BLaER1 treated with 17β-estradiol and CSF1 and Interleukin-3, amounts not matched to agents 10 nM and 100 nM (cell line): ENCODE measurements at regions not wholly inside any gene's neighbourhood (a gene's known extent, or its start where the extent isn't known, plus 50 kb on each side); places are given as distances from the start of the nearest gene placed in this dataset.
"Not testable (repeated sequence)": the region's sequence is repeated elsewhere in the genome, so short reads cannot be mapped to it uniquely, and the experiment has no call there.

Experiments
- H3K27ac ChIP-seq, 11 experiments: shearing (Covaris generic); formaldehyde crosslinking; 2 replicates each; pipeline ENCODE4 v1.8.1; 2022
- H3K27me3 ChIP-seq, 11 experiments: shearing (Covaris generic); formaldehyde crosslinking; 2 replicates each; pipeline ENCODE4 v1.8.1; 2022
- H3K36me3 ChIP-seq, 11 experiments: shearing (Covaris generic); formaldehyde crosslinking; 2 replicates each; pipeline ENCODE4 v1.8.1; 2022
- H3K4me1 ChIP-seq, 10 experiments: shearing (Covaris generic); formaldehyde crosslinking; 2 replicates each; pipeline ENCODE4 v1.8.1; 2022
- H3K4me2 ChIP-seq, 11 experiments: shearing (Covaris generic); formaldehyde crosslinking; 2 replicates each; pipeline ENCODE4 v1.8.1; 2022
- H3K4me3 ChIP-seq, 10 experiments: shearing (Covaris generic); formaldehyde crosslinking; 2 replicates each; pipeline ENCODE4 v1.8.1; 2022
- H3K9ac ChIP-seq, 11 experiments: shearing (Covaris generic); formaldehyde crosslinking; 2 replicates each; pipeline ENCODE4 v1.8.1; 2022
- H3K9me3 ChIP-seq, 11 experiments: shearing (Covaris generic); formaldehyde crosslinking; replicated peaks in 1 of 11; 2 replicates each; pipeline ENCODE4 v1.8.1; 2022
- H4K20me1 ChIP-seq, 11 experiments: shearing (Covaris generic); formaldehyde crosslinking; 2 replicates each; pipeline ENCODE4 v1.8.1; 2022
- Cebpa-rat ChIP-seq, 11 experiments: shearing (Covaris generic); IDR thresholded peaks; 2 replicates each; pipeline ENCODE4 v1.8.1; 2022

DNA sequence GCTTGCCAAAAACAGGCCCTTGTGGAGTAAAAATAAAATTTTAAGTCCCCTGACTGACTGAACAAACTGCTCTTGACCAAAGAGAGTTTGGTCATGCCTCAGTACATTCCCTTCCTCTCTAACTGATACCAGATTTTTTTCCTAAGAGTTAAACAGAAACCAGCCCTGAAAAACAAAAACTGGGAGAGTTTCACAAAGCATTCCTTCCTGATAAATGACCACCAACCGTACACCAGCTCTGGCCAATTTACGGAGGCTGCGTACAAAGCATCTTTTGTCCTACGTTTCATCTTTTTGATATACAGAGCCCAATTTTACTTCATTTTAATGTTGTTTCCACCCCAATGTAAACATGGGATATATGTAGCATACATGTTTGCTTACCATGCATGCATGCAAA, 477.4 kb upstream of the HTR1E start:
- Histone ChIP-seq H3K4me2 (peak overlapping the region in 5 of 11 experiments; percentile 16 to 37 (median 29); a peak in 8 of 22 replicates), H3K4me1 (peaks cover 0 to 15% (median 3%) of the 10 kb centered on the region in 10 experiments; a peak in 7 of 20 replicates), H4K20me1 (no peaks in the 10 kb centered on the region), H3K9me3 (peaks cover 0 to 11% (median 0%) of the 10 kb centered on the region in 11 experiments; a peak in 6 of 22 replicates), H3K27me3 (no peaks in the 10 kb centered on the region), H3K27ac (no peak overlapping the region), H3K9ac (no peak overlapping the region), H3K36me3 (no peaks in the 10 kb centered on the region), H3K4me3 (no peak overlapping the region)
- no peak for TF ChIP-seq Cebpa-rat (IDR thresholded peaks at IDR 0.05)

- no peak for TF ChIP-seq Cebpa-rat (IDR thresholded peaks at IDR 0.05)
- Histone ChIP-seq H3K9ac (no peak overlapping the region), H3K36me3 (no peaks in the 10 kb centered on the region)
Observed at GRCh38 chr6:86456821-86457220, 480.5 kb upstream of the HTR1E start.

DNA sequence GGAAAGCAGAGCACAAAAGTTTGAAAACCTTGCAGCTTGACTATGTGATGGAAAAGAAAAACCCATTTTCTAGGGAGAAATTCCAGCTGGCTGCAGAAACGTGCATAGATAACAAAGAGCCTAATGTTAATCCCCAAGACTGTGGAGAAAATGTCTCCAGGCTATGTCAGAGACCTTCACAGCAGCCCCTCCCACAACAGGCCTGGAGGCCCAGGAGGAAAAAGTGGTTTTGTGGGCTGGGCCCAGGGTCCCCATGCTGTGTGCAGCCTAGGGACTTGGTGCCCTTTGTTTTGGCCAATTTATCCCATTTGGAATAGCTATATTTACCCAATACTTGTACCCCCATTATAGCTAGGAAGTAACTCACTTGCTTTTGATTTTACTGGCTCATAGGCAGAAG, 484.1 kb upstream of the HTR1E start:
- TF ChIP-seq Cebpa-rat (IDR thresholded peaks at IDR 0.05) = no peak
- H3K4me1 ChIP-seq = no peaks in the 10 kb centered on the region; a peak in 2 of 20 replicates
- no peak overlapping the region for H3K4me3 ChIP-seq
- H3K9me3 ChIP-seq = peaks cover 9 to 23% (median 20%) of the 10 kb centered on the region in 11 experiments; a peak in 19 of 22 replicates
- H4K20me1 ChIP-seq = no peaks in the 10 kb centered on the region
- H3K4me2 ChIP-seq = no peak overlapping the region
- no peaks in the 10 kb centered on the region for H3K36me3 ChIP-seq
- no peak overlapping the region for H3K27ac ChIP-seq
- H3K9ac ChIP-seq = no peak overlapping the region
- H3K27me3 ChIP-seq = no peaks in the 10 kb centered on the region

More at GRCh38 chr6:86456821-86457220, 480.5 kb upstream of the HTR1E start:
- no peaks in the 10 kb centered on the region for H4K20me1 ChIP-seq
- H3K9me3 ChIP-seq = peaks cover 9 to 29% (median 21%) of the 10 kb centered on the region in 11 experiments; a peak in 19 of 22 replicates
- peaks cover 0 to 15% (median 3%) of the 10 kb centered on the region in 10 experiments; a peak in 7 of 20 replicates for H3K4me1 ChIP-seq
- H3K4me3 ChIP-seq = no peak overlapping the region
- peak overlapping the region in 1 of 11 experiments; percentile 20; a peak in 1 of 22 replicates for H3K4me2 ChIP-seq
- no peaks in the 10 kb centered on the region for H3K27me3 ChIP-seq
- H3K27ac ChIP-seq = no peak overlapping the region

DNA sequence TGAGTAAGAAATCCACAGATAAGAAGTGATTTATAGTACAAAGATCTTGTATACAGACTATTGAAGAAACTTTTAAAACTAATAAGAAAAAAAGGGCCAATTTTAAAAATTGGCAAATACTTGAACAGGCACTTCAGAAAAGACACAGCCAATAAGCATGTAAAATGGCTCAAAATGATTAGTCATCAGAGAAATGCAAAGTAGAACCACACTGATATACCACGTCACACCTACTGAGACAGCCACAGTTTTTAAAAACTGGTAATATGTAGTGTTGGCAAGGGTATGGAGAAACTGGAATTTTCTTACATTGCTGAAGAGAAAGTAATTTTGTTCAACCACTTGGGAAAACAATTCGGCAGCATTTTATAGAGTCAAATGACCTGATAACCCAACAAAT, 488.9 kb upstream of the HTR1E start:
- TF ChIP-seq Cebpa-rat (IDR thresholded peaks at IDR 0.05) = no peak
- no peak overlapping the region for H3K9ac ChIP-seq
- H3K4me2 ChIP-seq = no peak overlapping the region
- no peaks in the 10 kb centered on the region for H3K27me3 ChIP-seq
- no peak overlapping the region for H3K4me3 ChIP-seq
- no peaks in the 10 kb centered on the region for H4K20me1 ChIP-seq
- no peak overlapping the region for H3K27ac ChIP-seq
- peaks cover 4 to 12% (median 10%) of the 10 kb centered on the region in 11 experiments; a peak in 19 of 22 replicates for H3K9me3 ChIP-seq
- no peaks in the 10 kb centered on the region for H3K4me1 ChIP-seq
- H3K36me3 ChIP-seq = no peaks in the 10 kb centered on the region

- Histone ChIP-seq H3K9me3 (no peaks in the 10 kb centered on the region), H3K27ac (no peak overlapping the region), H3K4me1 (no peaks in the 10 kb centered on the region), H3K9ac (no peak overlapping the region), H3K4me2 (no peak overlapping the region), H3K4me3 (no peak overlapping the region), H3K36me3 (no peaks in the 10 kb centered on the region), H4K20me1 (no peaks in the 10 kb centered on the region), H3K27me3 (no peaks in the 10 kb centered on the region)
- no peak for TF ChIP-seq Cebpa-rat (IDR thresholded peaks at IDR 0.05)
Observed at GRCh38 chr6:86440608-86441007, 496.7 kb upstream of the HTR1E start.

DNA sequence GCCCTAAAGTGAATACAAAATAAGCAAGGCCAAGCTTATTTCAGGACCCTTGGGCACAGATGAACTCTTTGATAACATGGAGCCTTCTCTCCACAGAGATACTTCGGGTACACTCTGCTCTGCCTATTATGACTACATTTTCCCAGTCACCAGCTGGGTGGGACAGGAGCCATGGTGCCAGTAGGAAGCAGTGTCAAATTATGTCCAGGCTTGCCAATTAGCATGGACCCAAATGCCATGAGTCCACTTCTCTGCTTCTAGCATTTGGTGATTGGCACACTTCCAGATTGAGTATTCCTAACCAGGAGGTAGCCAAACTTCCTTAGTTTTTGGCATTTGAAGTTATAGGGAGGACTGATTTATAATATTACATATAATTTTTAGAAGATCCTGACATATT, 513.8 kb upstream of the HTR1E start:
- no peak for TF ChIP-seq Cebpa-rat (IDR thresholded peaks at IDR 0.05)

GRCh38 chr6:86412057-86412456, 525.3 kb upstream of the HTR1E start:
- no peak for TF ChIP-seq Cebpa-rat (IDR thresholded peaks at IDR 0.05)
- H3K4me1 ChIP-seq = no peaks in the 10 kb centered on the region
- H4K20me1 ChIP-seq = no peaks in the 10 kb centered on the region
- no peaks in the 10 kb centered on the region for H3K9me3 ChIP-seq
- H3K4me3 ChIP-seq = no peak overlapping the region
- no peaks in the 10 kb centered on the region for H3K27me3 ChIP-seq
- no peak overlapping the region for H3K9ac ChIP-seq
- H3K4me2 ChIP-seq = no peak overlapping the region
- no peaks in the 10 kb centered on the region for H3K36me3 ChIP-seq
- H3K27ac ChIP-seq = no peak overlapping the region

More for the DNA sequence above, 513.8 kb upstream of the HTR1E start:
- Histone ChIP-seq H3K27ac (no peak overlapping the region), H3K9ac (no peak overlapping the region), H3K4me3 (no peak overlapping the region), H3K9me3 (no peaks in the 10 kb centered on the region), H3K36me3 (no peaks in the 10 kb centered on the region), H3K4me1 (peaks cover 0 to 8% (median 0%) of the 10 kb centered on the region in 10 experiments; a peak in 2 of 20 replicates), H3K4me2 (0 out of 22 replicates have a peak overlapping the region, but pooled peaks of 2 of the 11 experiments have one; percentile 29 to 37), H4K20me1 (no peaks in the 10 kb centered on the region), H3K27me3 (no peaks in the 10 kb centered on the region)

- Histone ChIP-seq H3K27me3 (no peaks in the 10 kb centered on the region), H3K4me1 (no peaks in the 10 kb centered on the region), H3K4me3 (no peak overlapping the region), H4K20me1 (no peaks in the 10 kb centered on the region), H3K9ac (no peak overlapping the region), H3K9me3 (no peaks in the 10 kb centered on the region), H3K27ac (no peak overlapping the region), H3K36me3 (no peaks in the 10 kb centered on the region), H3K4me2 (no peak overlapping the region)
- TF ChIP-seq Cebpa-rat (IDR thresholded peaks at IDR 0.05) = no peak
Observed at GRCh38 chr6:86407128-86407527, 530.2 kb upstream of the HTR1E start.

- H3K27ac ChIP-seq, H3K4me3 ChIP-seq, H3K9me3 ChIP-seq, H3K4me2 ChIP-seq, H3K27me3 ChIP-seq, H3K9ac ChIP-seq, H4K20me1 ChIP-seq, H3K4me1 ChIP-seq, H3K36me3 ChIP-seq: not testable (repeated sequence)
Observed at GRCh38 chr6:86392850-86393249, 544.5 kb upstream of the HTR1E start.

DNA sequence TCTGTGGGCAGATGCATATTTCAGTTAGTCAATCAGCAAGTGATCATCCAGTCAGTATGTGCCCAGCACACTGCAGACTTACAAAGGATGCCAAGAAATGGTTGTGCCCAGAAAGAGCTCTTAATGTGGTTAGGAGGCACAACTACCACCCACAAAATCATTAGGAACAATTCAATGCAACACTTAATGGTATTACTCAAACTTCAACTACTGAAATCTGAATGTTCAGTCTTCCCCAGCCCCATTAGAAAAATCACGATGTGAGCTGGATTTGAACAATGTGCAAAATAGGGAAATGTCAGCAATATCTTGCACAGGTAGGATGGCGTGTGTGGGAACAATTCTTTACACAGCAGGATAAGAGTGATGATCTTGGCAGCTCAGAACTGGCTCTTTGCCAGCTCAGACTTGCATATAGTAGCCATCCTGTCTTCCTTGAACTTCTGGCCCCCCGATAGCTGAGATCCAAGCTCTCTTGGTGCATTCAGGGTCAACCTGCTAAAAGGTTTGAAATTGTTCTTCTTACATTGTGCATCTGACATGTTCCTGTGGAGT, 556.7 kb upstream of the HTR1E start:
- H3K27me3 ChIP-seq = no peaks in the 10 kb centered on the region
- no peaks in the 10 kb centered on the region for H3K9me3 ChIP-seq
- H4K20me1 ChIP-seq = no peaks in the 10 kb centered on the region
- no peaks in the 10 kb centered on the region for H3K36me3 ChIP-seq
- no peak overlapping the region for H3K4me2 ChIP-seq
- no peak for TF ChIP-seq Cebpa-rat (IDR thresholded peaks at IDR 0.05)
- no peak overlapping the region for H3K4me3 ChIP-seq
- H3K9ac ChIP-seq = no peak overlapping the region
- H3K4me1 ChIP-seq = no peaks in the 10 kb centered on the region
- H3K27ac ChIP-seq = no peak overlapping the region
